Coronary artery (tissue), 2 donors: ENCODE measurements at regions not wholly inside any gene's neighbourhood (a gene's known extent, or its start where the extent isn't known, plus 50 kb on each side); places are given as distances from the start of the nearest gene placed in this dataset.

Experiments used
- DNase-seq: peaks from one replicate; pipeline ENCODE4 v3.0.0-alpha.2; 2017; ENCODE audit warnings: low spot score
- H3K27ac ChIP-seq, 2 donors: fragments of 200-600 bp; sonication (generic); one replicate each; pipeline ENCODE4 v1.5.1; 2016 to 2019
- H3K4me3 ChIP-seq: fragments of 200-600 bp; sonication (generic); 2 replicates; pipeline ENCODE4 v1.5.1; 2016; ENCODE audit warnings: mild to moderate bottlenecking, moderate library complexity
- TF ChIP-seq, protein P1 (sequence below): fragments of 200-600 bp; sonication (generic); IDR thresholded peaks from one replicate; pipeline ENCODE4 v1.5.1; 2019; ENCODE audit warnings: antibody characterized with exemption

DNA sequence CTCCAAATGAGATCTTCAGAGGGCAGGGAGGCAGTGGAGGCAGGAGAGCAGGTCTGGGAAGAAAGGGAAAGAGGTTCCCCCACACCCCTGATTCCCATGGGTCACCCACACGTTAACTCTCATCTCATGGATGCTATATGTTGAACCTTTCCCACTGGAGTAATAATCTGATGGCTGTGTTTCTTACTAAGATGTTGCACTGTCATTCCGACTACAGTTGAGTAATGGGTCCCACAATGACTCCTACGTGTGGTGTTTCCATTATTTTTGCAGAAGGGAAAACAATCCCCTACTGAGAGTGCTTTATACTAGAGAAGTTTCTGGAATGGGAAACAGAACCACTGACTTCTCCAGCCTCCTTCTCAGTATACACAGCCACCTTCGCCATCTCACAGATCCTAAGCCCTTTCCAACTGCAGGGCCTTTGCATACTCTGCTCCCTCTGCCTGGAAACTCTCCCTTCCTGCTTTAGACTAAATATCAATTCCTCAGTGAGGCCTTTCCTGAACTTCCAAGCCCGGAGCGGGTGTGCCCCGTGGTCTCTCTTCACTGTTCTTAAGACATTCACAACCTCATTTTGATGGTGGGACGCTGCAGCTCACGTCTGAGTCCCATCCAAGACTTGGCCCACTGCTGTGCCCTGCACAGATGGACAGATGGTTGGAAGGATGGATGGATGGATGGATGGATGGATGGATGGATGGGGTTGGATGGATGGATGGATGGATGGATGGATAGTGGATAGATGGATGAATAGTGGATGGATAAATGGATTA lies 238.6 kb upstream of the PMEPA1 start:
- TF ChIP-seq, protein P1, sequence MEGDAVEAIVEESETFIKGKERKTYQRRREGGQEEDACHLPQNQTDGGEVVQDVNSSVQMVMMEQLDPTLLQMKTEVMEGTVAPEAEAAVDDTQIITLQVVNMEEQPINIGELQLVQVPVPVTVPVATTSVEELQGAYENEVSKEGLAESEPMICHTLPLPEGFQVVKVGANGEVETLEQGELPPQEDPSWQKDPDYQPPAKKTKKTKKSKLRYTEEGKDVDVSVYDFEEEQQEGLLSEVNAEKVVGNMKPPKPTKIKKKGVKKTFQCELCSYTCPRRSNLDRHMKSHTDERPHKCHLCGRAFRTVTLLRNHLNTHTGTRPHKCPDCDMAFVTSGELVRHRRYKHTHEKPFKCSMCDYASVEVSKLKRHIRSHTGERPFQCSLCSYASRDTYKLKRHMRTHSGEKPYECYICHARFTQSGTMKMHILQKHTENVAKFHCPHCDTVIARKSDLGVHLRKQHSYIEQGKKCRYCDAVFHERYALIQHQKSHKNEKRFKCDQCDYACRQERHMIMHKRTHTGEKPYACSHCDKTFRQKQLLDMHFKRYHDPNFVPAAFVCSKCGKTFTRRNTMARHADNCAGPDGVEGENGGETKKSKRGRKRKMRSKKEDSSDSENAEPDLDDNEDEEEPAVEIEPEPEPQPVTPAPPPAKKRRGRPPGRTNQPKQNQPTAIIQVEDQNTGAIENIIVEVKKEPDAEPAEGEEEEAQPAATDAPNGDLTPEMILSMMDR, result no peak
- DNase-seq, result no peak
- Histone ChIP-seq H3K27ac (no peak overlapping the region), H3K4me3 (no peak overlapping the region)

DNA sequence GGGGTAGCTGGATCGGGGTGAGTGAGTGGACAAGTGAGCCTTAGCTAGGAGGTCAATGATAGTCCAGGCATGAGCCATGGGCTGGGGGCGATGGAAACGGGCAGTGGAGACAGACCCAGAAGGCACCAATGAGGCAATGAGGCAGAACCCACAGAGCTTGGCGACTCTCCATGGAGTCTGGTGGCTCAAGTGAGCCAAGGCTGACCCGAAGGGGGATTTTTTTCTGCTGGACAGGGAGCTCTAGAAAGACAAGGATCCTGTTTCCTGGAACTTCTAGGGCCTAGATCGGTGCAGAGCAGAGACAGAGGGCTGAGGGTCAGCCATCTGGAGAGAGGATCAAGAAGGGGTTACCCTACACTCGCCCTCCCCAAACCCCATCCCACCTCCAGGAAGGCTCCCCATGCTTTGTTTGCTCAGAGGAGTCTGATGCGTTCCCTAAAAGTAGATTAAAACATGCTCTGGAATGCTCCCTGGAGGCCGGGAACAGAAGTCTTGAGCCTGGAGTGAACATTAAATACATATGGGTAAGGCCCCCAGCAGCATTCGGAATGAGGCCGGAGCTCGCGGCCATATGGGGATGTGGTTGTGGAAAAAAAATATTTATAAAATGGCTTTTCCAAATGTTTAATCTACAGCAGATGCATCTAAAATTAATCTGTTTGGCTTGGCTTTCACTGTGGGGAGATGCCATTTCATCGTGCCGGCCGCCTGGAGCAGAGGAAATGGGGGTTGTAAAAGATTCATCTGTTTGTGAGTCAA lies 237.8 kb upstream of the PMEPA1 start:
- TF ChIP-seq, protein P1, result no peak
- DNase-seq, result no peak
- H3K4me3 ChIP-seq, result no peak overlapping the region
- H3K27ac ChIP-seq, result no peak overlapping the region

DNA sequence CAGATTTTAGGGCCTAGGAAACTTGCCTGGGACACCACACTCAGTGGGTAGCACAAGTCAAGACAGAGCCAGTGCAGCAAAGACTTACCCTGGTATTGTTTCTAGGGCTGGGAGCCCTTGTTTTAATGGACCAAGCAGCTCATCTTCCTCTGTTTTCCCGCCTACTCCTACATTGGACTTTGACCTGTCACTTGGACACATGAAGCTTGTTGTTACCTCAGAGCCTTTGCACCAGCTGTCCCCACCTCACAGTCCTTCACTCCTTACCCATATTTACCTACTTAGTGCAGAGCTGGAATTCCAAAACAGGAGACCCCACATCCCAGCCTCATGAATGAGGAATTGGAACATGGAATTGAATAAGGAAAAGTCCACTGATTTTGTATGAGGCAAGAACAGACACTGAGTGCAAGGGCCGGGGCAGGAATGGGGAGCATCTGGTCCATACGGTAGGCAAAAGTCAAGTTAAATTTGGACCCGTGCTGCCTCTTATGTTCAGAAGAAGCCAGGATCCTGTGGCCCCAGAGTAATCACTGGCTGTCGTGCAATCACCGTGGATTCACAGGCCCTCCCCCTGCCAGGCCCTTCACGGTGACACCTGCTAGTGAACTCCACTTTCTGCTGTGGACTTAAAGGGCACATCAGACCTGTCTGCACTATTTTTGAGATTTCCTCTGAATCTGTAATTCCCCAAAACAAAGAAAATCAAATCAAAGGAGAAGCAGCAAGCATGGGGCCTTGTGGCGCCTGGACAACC lies 236.9 kb upstream of the PMEPA1 start:
- Histone ChIP-seq H3K4me3 (no peak overlapping the region), H3K27ac (no peak overlapping the region)
- no peak for DNase-seq
- TF ChIP-seq, protein P1, result no peak

DNA sequence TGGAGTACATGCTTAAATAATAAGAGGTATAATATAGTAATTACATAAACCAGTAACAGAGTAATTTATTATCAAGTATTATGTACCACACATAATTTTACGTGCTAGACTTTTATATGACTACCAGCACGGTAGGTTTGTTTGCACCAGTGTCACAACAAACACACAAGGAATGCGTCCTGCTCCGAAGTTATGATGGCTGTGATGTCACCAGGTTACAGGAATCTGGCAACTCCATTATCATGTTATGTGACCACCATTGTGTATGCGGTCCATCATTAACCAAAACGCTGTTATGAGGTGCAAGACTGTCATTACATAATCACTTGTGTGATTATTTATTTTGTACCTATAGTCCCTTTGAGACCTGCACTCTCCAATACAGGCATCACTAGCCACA lies 235.2 kb upstream of the PMEPA1 start:
- no peak overlapping the region for H3K4me3 ChIP-seq
- no peak for DNase-seq
- no peak overlapping the region for H3K27ac ChIP-seq
- TF ChIP-seq, protein P1, result no peak

DNA sequence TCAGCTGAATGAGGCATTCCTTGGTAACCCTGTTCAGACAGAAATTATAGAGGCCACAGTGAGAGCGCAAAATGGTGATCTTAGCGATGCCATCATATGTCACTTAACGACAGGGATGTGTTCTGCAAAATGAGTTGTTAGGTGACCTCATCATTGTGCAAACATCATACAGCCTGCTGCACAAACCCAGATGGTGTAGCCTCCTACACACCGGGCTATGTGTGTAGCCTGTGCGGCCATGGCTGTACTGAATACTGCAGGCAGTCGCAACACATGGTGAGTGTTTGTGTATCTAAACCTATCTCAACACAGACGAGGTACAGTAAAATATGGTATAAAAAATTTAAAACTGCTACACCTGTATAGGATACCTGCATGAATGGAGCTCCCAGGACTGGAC lies 234.1 kb upstream of the PMEPA1 start:
- TF ChIP-seq, protein P1, result no peak
- no peak overlapping the region for H3K4me3 ChIP-seq
- DNase-seq, result no peak
- no peak overlapping the region for H3K27ac ChIP-seq

DNA sequence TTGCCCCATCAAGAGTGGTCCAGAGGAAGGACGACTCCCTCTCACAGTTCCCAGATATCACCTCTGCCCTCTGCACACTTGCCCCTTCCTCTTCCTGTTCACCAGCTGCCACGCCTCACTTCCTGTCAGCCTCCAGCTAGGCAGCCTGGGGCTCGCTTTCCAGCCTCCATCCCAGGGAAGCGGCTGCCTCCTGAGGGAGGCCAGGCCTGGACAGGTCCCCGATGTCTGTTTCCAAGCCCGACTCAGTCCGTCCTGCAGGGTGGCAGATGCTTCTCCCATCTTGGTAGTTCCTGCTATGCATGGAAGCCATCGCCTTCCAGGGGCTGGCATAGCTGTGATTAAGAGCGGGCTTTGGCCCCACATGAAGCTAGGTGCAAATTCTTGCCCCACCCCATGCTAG lies 233.5 kb upstream of the PMEPA1 start:
- DNase-seq, result no peak
- H3K4me3 ChIP-seq, result no peak overlapping the region
- TF ChIP-seq, protein P1, result no peak
- no peak overlapping the region for H3K27ac ChIP-seq
